RWPE2 (cell line): ENCODE measurements at regions not wholly inside any gene's neighbourhood (a gene's known extent, or its start where the extent isn't known, plus 50 kb on each side); places are given as distances from the start of the nearest gene placed in this dataset.

ENCODE experiments used
- ATAC-seq: fragments of 200-7000 bp; cut with Tn5 transposase; 3 replicates; pipeline ENCODE4 v1.9.1; 2021; ENCODE audit warnings: low read depth
- DNase-seq: peaks from one replicate; pipeline ENCODE4 v3.0.0-alpha.2; 2020; ENCODE audit warnings: low spot score
- H3K27ac ChIP-seq: fragments of 450-650 bp; 2 replicates; pipeline ENCODE4 v1.5.1; 2017; ENCODE audit warnings: mild to moderate bottlenecking; ENCODE audit not compliant: poor library complexity, severe bottlenecking
- H3K27me3 ChIP-seq: fragments of 250-450 bp; sonication (Bioruptor Pico); 2 replicates; pipeline ENCODE4 v1.5.1; 2021; ENCODE audit warnings: mild to moderate bottlenecking, moderate library complexity; ENCODE audit not compliant: insufficient read depth, poor library complexity, severe bottlenecking
- H3K36me3 ChIP-seq: fragments of 250-450 bp; sonication (Bioruptor Pico); 2 replicates; pipeline ENCODE4 v1.5.1; 2020; ENCODE audit warnings: low read depth, mild to moderate bottlenecking, moderate library complexity
- H3K4me1 ChIP-seq: fragments of 250-450 bp; sonication (Bioruptor Pico); 2 replicates; pipeline ENCODE4 v1.5.1; 2021; ENCODE audit warnings: mild to moderate bottlenecking, moderate library complexity; ENCODE audit not compliant: insufficient read depth, poor library complexity, severe bottlenecking
- H3K4me3 ChIP-seq: fragments of 250-450 bp; sonication (Bioruptor Pico); 2 replicates; pipeline ENCODE4 v1.5.1; 2021; ENCODE audit warnings: mild to moderate bottlenecking, moderate library complexity; ENCODE audit not compliant: severe bottlenecking
- H3K9me3 ChIP-seq: fragments of 250-450 bp; sonication (Bioruptor Pico); 2 replicates; pipeline ENCODE4 v1.5.1; 2021; ENCODE audit warnings: mild to moderate bottlenecking, moderate library complexity; ENCODE audit not compliant: severe bottlenecking
- TF ChIP-seq, protein P1 (sequence below): fragments of 450-650 bp; IDR thresholded peaks from one replicate; pipeline ENCODE4 v1.5.1; 2017; ENCODE audit warnings: mild to moderate bottlenecking, moderate library complexity; ENCODE audit not compliant: poor library complexity, severe bottlenecking

DNA sequence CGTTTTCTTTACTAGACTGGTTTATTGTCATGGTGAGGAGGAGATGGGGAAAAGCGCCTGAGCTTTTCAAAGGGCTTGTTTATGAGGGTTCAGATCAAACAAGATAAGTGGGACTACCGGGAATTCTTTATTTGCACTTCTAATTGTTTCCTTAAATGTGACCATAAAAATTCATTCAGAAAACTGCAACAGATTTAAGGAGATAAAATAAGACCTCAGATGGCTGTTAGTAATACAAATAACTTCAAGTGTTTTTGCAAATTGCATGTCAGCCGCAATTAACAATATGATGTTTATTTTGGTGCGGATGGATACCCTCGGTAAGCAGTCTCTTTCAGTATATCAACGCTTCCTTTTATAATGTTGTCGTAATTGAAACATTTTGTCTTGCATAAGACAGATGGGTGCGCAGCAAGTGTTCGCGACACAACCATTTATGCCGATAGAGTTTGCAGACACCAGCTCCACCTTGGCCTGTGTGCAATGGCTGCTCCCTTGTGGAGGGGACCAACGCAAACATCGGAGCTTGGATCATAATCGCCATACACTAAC lies 151.0 kb downstream of the C4orf33 start:
- H3K27ac ChIP-seq = no peak overlapping the region
- DNase-seq (no peak), ATAC-seq (no peak)
- no peak overlapping the region for H3K4me3 ChIP-seq
- no peaks in the 10 kb centered on the region for H3K36me3 ChIP-seq
- H3K27me3 ChIP-seq = peaks cover 5% of the 10 kb centered on the region
- H3K9me3 ChIP-seq = no peaks in the 10 kb centered on the region
- TF ChIP-seq, protein P1, sequence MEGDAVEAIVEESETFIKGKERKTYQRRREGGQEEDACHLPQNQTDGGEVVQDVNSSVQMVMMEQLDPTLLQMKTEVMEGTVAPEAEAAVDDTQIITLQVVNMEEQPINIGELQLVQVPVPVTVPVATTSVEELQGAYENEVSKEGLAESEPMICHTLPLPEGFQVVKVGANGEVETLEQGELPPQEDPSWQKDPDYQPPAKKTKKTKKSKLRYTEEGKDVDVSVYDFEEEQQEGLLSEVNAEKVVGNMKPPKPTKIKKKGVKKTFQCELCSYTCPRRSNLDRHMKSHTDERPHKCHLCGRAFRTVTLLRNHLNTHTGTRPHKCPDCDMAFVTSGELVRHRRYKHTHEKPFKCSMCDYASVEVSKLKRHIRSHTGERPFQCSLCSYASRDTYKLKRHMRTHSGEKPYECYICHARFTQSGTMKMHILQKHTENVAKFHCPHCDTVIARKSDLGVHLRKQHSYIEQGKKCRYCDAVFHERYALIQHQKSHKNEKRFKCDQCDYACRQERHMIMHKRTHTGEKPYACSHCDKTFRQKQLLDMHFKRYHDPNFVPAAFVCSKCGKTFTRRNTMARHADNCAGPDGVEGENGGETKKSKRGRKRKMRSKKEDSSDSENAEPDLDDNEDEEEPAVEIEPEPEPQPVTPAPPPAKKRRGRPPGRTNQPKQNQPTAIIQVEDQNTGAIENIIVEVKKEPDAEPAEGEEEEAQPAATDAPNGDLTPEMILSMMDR = no peak
- H3K4me1 ChIP-seq = no peaks in the 10 kb centered on the region

DNA sequence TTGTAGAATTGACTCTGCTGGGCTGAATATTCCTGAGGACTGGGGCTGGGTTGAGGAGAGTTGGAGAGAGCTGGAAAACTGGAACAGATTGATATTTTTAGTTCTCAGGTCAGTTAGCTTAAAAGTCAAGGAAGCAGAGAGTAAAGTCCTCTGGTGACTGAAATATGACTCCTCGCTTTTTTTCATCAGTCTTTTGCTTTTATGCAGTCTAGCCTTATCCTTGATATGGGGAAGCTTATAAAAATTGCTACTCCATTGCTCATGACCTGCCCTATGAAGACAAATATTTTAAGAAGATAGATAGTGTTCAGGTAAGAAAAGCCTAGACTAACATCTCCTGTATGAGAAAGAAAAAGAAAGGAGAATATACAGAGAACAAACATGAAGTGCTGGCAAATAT lies 152.7 kb downstream of the C4orf33 start:
- H3K9me3 ChIP-seq = no peaks in the 10 kb centered on the region
- no peak for DNase-seq
- peaks cover 5% of the 10 kb centered on the region for H3K27me3 ChIP-seq
- no peak overlapping the region for H3K27ac ChIP-seq
- TF ChIP-seq, protein P1 = no peak
- H3K36me3 ChIP-seq = no peaks in the 10 kb centered on the region
- no peak overlapping the region for H3K4me3 ChIP-seq
- ATAC-seq = no peak
- no peaks in the 10 kb centered on the region for H3K4me1 ChIP-seq

DNA sequence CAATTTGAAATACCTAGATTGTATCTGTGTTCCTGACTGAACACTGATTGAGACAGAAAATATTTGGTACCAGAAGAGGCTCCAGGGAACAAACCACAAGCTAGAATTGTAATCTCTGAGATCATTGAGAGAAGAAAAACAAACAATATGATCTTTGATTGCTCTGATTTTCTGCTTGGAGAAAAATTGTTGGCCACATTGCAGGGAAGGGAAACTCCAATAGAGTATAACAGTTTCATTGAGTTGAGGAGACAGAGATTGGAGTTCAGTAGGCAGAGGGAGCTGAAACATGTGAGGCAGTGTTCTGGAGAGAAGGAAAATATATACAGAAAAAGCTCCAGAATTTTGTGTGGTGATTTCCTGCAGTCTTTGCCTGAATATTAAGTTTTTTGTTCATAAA lies 158.2 kb downstream of the C4orf33 start:
- H3K4me3 ChIP-seq = no peak overlapping the region
- no peaks in the 10 kb centered on the region for H3K4me1 ChIP-seq
- H3K27ac ChIP-seq = no peak overlapping the region
- H3K27me3 ChIP-seq = peaks cover 2% of the 10 kb centered on the region
- no peaks in the 10 kb centered on the region for H3K36me3 ChIP-seq
- H3K9me3 ChIP-seq = no peaks in the 10 kb centered on the region
- DNase-seq (no peak), ATAC-seq (no peak)
- TF ChIP-seq, protein P1 = no peak

DNA sequence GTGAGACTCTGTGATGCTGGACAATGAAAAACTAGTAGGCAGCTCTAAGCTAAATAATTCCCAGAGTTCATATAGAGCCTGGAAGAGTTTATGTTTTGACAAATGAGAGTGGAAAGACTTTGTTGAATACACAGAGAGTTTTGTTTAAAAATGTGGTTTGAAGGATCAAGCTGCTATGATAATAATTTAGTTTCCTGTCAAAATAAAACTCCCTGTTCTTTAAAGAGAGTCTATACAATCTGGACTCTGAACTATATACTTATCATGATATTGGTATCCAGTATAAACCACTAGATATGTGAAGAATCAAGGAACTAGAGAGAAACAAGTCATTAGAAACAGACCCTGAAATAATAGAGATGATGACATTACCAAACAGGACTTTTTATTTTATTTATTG lies 158.6 kb downstream of the C4orf33 start:
- no peak for ATAC-seq
- Histone ChIP-seq H3K36me3 (no peaks in the 10 kb centered on the region), H3K27me3 (no peaks in the 10 kb centered on the region), H3K4me3 (no peak overlapping the region), H3K4me1 (no peaks in the 10 kb centered on the region), H3K9me3 (no peaks in the 10 kb centered on the region), H3K27ac (no peak overlapping the region)
- no peak for DNase-seq
- TF ChIP-seq, protein P1 = no peak

DNA sequence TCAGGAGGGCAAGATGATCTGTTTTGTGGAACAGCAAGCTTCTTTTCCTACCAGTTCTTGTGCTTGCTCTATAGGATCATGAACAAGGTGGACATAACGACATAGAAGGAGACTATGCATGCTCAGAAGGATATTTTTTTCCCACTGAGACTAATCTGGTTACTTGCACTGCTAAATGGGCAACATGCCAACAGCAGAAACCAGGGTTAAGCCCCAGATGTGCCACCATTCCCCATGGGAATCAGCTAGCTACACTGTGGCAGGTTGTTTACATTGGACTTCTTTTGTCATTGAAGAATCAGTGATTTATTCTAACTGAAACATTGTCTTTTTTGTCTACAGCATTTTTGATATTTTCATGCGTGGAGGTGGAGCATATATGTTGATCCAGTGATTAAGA lies 165.6 kb downstream of the C4orf33 start:
- TF ChIP-seq, protein P1 = no peak
- ATAC-seq = no peak

More for the DNA sequence above, 165.6 kb downstream of the C4orf33 start:
- no peaks in the 10 kb centered on the region for H3K9me3 ChIP-seq
- no peaks in the 10 kb centered on the region for H3K36me3 ChIP-seq
- H3K27me3 ChIP-seq = no peaks in the 10 kb centered on the region
- H3K4me1 ChIP-seq = no peaks in the 10 kb centered on the region
- no peak for DNase-seq
- no peak overlapping the region for H3K27ac ChIP-seq
- no peak overlapping the region for H3K4me3 ChIP-seq
